Ovary (tissue), 3 donors: ENCODE measurements at regions not wholly inside any gene's neighbourhood (a gene's known extent, or its start where the extent isn't known, plus 50 kb on each side); places are given as distances from the start of the nearest gene placed in this dataset.

Source experiments
- EP300 ChIP-seq: sonication (generic); formaldehyde crosslinking; IDR thresholded peaks from one replicate; pipeline ENCODE4 v1.6.1; 2017; ENCODE audit warnings: antibody characterized with exemption
- POLR2A ChIP-seq: fragments of 450-650 bp; IDR thresholded peaks from one replicate; pipeline ENCODE4 v1.6.1; 2017; ENCODE audit warnings: antibody characterized with exemption, mild to moderate bottlenecking, moderate library complexity
- TF ChIP-seq, protein P1 (sequence below), 3 donors: fragments of 450-650 bp in 2 of 3; fragments of 200-600 bp in 1 of 3; IDR thresholded peaks; one replicate each; pipeline versions ENCODE4 v1.5.1 to v1.8.0; 2016 to 2022; ENCODE audit warnings: antibody characterized with exemption in 3 of 3, mild to moderate bottlenecking in 1 of 3
- donor health status: DM: no; HTN: no; CAD: no.

DNA sequence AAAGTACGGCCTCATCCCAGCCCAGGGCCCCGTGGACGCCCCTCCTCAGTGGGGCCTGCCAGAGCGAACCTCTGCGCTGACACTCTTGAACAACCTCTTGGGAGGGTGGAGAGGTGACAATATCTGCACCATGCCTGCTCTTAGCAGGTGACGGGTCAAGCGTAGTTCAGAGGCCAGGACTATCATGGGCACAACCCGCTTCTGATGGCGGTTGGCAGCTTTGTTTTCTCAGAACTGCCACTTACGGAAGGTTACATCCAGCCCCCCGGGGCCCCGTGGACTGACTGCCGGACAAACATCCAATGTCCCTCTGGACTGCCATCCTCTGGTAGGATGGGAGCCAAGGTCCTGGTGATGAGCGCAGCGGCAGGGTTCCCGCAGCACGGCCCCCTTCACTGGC, 91.1 kb downstream of the TUBA3C start:
- TF ChIP-seq, protein P1, sequence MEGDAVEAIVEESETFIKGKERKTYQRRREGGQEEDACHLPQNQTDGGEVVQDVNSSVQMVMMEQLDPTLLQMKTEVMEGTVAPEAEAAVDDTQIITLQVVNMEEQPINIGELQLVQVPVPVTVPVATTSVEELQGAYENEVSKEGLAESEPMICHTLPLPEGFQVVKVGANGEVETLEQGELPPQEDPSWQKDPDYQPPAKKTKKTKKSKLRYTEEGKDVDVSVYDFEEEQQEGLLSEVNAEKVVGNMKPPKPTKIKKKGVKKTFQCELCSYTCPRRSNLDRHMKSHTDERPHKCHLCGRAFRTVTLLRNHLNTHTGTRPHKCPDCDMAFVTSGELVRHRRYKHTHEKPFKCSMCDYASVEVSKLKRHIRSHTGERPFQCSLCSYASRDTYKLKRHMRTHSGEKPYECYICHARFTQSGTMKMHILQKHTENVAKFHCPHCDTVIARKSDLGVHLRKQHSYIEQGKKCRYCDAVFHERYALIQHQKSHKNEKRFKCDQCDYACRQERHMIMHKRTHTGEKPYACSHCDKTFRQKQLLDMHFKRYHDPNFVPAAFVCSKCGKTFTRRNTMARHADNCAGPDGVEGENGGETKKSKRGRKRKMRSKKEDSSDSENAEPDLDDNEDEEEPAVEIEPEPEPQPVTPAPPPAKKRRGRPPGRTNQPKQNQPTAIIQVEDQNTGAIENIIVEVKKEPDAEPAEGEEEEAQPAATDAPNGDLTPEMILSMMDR (IDR thresholded peaks at IDR 0.05): no peak
- TF ChIP-seq POLR2A: no peak
- no peak for TF ChIP-seq EP300
